HG03378 (cell line): ENCODE measurements at regions not wholly inside any gene's neighbourhood (a gene's known extent, or its start where the extent isn't known, plus 50 kb on each side); places are given as distances from the start of the nearest gene placed in this dataset.

Experiments used
- ATAC-seq: cut with Tn5 transposase; IDR thresholded peaks from one replicate; pipeline ENCODE4 v1.9.1; 2021; ENCODE audit warnings: mild to moderate bottlenecking, moderate library complexity; ENCODE audit not compliant: unreplicated experiment

DNA sequence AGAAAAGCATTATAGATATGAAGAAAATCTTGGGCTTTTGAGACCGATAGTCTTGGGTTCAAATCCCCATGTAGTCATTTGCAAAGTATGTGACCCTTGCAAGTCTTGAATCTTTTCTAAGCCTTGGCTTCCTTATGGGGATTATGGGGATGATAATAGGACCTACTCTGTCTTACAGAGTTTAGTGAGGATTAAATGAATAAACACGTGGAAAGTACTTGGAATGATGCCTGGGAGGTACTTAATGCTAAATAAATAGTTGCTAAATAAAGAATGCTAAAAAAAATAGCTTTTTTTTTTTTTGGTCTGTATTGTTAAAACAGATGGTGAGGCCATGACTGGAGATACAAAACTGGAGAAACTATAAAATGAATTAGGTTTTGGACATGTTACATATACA, 292.7 kb downstream of the GPAT3 start:
- no peak for ATAC-seq

DNA sequence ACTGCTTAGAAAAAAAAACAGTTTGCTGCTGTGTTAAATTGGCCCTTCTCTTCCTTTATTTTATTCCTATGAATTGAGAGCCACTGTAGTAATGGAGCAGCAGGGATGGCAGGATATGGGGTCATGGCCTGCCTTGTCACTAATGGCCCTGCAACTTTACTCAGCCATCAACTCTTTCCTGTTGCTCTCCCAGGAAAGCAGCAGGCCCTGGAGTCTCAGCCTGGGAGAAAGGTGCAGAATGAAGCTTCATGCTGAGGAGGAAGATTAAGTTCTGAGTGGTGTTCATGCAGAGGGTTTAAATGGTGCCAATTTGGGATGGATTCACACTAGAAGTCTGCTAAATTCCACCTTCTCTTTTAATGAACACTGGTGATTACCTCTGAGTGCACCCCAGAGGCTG, 285.6 kb downstream of the GPAT3 start:
- no peak for ATAC-seq

DNA sequence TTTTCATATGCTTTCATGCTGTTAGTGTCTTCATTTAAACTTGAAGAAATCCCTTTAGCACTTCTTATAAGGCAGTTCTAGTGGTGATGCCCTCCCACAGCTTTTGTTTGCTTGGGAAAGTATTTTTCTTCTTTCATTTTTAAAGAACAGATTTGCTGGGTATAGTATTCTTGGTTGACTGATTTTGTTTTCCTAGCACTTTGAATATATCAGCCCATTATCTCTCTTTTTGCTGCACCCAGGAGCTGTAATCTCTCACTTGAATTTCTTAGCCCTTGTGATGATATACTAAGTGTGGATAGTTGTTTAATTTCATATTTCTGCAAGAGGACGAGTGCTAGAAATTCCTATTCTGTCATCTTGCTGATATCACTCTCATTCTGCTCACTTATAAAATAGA, 283.7 kb downstream of the GPAT3 start:
- no peak for ATAC-seq

- no peak for ATAC-seq
Measured at GRCh38 chr4:83810428-83810827, 274.5 kb downstream of the GPAT3 start.

- ATAC-seq = no peak
Measured at GRCh38 chr4:83809581-83809980, 273.7 kb downstream of the GPAT3 start.

GRCh38 chr4:83793481-83793880, 257.6 kb downstream of the GPAT3 start:
- ATAC-seq = no peak

DNA sequence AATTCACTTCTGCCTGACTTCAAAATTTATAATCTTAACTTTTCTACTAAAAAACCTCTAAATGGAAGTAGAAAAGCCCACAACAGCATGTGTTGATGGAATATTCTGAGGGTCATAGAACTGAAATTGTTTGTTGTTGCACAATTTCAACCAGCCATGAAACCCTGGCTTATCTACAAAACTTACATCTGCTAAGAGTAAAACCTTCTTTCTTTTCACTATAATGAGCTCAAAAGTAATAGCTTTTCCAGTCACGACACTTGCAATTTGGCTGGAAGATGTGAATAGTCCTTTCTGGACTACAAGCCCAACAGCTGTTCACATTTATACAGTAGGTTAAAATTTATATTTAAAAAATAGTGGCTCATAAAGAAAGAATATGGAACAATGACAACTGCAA, 250.0 kb downstream of the GPAT3 start:
- ATAC-seq = no peak

DNA sequence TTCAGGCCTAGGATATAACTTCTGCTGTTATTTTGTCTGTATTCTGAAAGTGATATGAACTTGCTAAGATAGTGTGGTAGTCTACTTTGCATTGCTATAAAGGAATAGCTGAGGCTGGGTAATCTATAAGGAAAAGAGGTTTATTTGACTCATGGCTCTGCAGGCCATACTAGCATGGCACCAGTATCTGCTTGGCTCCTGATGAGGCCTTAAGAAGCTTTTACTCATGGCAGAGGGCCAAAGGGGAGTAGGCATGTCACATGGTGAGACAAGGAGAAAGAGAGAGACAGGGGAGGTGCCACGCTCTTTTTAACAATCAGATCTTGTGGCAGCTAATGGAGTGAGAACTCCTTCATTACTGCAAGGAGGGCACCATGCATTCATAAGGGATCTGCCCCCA, 247.3 kb downstream of the GPAT3 start:
- no peak for ATAC-seq

- no peak for ATAC-seq
Measured at GRCh38 chr4:83782591-83782990, 246.7 kb downstream of the GPAT3 start.

- no peak for ATAC-seq
Measured at GRCh38 chr4:83781434-83781833, 245.5 kb downstream of the GPAT3 start.

DNA sequence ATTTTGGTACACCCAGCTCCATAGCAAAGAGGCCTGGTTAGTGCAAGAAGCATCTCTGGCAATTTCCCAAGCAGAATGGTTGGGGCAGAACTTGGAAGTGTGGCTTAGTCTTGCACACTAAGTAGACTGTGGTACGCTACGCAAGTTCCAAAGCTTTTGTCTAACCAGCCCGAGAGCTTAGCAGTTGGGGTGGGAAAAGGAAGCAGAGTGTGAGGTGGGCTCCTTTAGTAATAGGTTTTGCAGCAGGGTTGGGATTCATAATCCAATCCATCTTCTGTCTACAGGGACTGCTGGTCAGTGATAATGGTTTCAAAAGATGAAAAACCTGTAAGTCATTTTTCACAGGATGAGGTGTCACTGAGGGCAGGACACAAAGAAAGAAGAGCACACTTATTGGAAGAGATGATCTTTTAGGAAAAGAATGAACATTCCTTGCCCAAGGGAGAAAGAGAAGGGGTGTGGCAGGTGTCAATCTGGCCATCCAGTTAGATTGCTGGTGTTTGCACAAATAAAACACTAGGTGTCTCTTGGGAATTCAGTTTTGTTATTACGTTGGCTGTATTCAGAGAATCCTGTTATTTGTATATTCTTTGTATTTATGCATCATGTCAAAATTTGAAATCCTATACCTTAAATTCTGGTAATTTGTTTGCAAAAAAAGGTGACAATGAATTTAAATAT, 244.3 kb downstream of the GPAT3 start:
- no peak for ATAC-seq

- ATAC-seq = no peak
Measured at GRCh38 chr4:83779103-83780052, 243.5 kb downstream of the GPAT3 start.

- no peak for ATAC-seq
Measured at GRCh38 chr4:83772685-83773084, 236.8 kb downstream of the GPAT3 start.

DNA sequence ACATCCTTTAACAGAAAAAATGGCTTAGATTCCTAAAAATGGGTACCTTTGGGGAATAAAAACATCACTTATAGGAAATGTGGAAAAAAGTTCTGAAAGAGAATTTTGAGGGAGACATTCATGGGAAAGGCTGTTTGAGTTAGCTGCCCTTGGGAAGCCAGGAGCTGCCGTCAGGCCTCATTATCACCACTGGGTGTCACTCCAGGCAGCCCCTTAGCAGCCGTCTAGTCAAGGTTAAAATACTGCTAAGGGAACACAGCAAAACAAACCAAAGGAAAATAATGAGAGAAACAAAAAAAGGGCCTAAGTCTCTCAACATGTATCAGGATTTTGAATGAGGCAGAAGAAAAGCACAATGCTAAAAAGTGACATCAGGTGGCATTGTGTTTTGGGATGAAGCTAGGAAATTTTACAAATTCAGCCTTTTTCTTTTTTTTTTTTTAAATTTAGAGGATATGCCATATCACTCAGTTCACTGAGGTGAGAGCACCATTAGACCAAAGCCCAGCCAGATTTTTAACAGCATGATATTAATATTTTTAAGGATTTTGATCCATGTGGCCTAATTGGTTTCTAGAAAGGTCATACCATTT, 235.3 kb downstream of the GPAT3 start:
- ATAC-seq = no peak

DNA sequence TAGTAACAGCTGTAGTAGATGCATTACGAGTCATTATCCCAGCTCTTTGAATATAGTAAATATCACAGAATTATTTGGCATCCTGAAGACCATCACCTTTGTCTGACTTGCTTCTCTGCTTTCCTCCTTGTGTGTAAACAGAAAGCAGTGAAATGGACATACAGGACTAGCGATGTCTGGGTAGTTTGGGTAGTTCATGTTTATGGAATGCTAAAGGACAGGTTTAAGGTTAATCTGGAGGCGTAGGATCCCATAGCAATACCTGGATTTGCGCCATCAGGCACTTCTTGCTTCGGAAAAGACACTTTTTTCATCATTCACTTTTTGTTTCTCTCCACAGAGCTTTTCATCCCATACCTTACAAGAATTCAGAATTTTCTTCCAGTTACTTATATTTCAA, 232.2 kb downstream of the GPAT3 start:
- no peak for ATAC-seq

- ATAC-seq = no peak
Measured at GRCh38 chr4:83767067-83767466, 231.2 kb downstream of the GPAT3 start.

DNA sequence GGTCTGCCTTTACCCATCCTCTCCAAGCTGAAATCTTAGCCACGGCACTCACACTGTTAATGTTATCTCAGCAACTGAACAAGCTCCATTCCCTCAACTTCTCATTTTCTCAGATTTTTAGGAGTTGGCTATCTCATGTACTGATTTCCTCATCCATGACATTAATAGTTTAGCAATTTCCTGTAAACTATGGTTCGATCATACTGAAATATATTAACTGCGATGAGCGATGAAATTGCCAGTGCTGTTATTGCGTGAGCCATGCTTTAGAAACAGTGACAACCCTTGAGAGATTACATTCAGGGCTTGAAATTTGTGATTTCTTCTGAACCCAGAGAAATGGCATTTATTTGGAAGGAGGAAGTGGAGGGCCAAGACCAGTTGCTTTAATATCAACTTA, 223.7 kb downstream of the GPAT3 start:
- ATAC-seq = no peak

DNA sequence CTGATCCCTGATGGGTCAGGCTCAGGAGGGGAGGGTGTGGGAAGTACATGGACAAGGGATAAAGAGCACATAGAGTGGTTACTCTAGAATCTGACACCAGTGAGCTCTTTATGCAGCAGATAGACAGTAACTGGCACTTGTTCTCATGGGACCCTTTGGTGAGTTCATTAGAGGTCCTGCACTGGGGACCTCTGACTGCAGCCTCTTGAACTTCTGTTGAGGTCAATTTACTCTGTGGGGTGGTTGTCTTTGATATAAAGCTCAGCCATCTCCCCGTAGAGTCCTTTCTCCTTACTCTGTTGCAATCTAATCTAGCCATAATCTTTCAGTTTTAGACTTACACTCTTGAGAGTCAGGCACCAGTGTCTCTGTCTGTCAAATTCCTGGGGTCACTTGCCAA, 222.4 kb downstream of the GPAT3 start:
- ATAC-seq = no peak

DNA sequence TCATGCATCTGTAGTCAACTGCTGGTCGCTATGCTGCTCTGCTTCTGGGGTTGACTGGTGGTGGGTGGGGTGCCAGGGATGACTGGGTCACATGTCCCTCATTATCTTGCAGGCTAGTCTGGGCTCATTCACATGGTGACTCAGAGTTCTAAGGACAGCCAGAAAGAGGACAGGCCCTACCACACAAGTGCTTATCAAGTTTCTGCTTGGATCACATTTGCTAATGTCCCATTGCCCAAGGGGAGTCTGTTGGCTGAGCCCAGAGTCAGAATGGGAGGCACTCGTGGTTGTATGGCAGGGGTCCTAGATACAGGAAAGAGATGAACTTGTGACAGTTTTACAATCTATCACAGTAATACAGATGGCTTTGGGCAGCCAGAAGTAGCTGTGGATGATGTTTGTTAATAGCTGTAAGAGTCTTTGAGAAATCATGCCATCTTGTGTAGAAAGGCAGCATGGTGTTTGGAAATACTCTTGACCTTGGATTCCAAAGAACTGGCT, 221.3 kb downstream of the GPAT3 start:
- no peak for ATAC-seq

DNA sequence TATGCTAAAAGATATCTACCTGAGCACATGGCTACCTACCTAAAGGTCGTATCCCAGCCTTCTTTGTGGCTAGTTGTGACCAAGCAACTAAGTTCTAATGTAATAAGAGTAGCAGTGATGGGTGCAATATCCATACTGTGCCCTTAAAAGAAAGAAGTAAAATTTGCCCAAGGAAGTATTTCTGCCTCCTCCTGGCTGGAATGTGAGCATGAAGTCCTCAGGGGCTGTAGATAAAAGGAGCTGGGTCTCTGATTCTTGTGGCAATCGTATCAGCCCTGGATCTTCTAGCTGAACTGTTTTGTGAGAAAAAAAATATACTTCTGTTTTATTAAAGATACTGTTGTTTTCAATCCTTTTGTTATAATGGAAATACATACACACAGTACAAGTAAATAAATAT, 217.4 kb downstream of the GPAT3 start:
- ATAC-seq = no peak

GRCh38 chr4:83751336-83751949, 215.5 kb downstream of the GPAT3 start:
- no peak for ATAC-seq
